ENCODE measurements at regions not wholly inside any gene's neighbourhood (a gene's known extent, or its start where the extent isn't known, plus 50 kb on each side); places are given as distances from the start of the nearest gene placed in this dataset.

- H3K4me3 ChIP-seq (ENCODE audit: low read depth, low read length): no peak overlapping the region
Observed at GRCh38 chr22:48660790-48661740, 1166.6 kb downstream of the BRD1 start.

GRCh38 chr22:48660104-48660789 lies 1167.4 kb downstream of the BRD1 start:
- no peak overlapping the region for H3K4me3 ChIP-seq (ENCODE audit: low read depth, low read length)

- no peak overlapping the region for H3K4me3 ChIP-seq (ENCODE audit: low read depth, low read length)
Observed at GRCh38 chr22:48659404-48659996, 1168.2 kb downstream of the BRD1 start.

- no peak overlapping the region for H3K4me3 ChIP-seq (ENCODE audit: low read depth, low read length)
Observed at GRCh38 chr22:48658871-48659270, 1168.8 kb downstream of the BRD1 start.

GRCh38 chr22:48658246-48658645 lies 1169.4 kb downstream of the BRD1 start:
- H3K4me3 ChIP-seq (ENCODE audit: low read depth, low read length): no peak overlapping the region

GRCh38 chr22:48654492-48654891 lies 1173.2 kb downstream of the BRD1 start:
- no peak overlapping the region for H3K4me3 ChIP-seq (ENCODE audit: low read depth, low read length)

GRCh38 chr22:48653929-48654328 lies 1173.7 kb downstream of the BRD1 start:
- H3K4me3 ChIP-seq (ENCODE audit: low read depth, low read length): no peak overlapping the region

- no peak overlapping the region for H3K4me3 ChIP-seq (ENCODE audit: low read depth, low read length)
Observed at GRCh38 chr22:48653306-48653705, 1174.4 kb downstream of the BRD1 start.

GRCh38 chr22:48652796-48653195 lies 1174.9 kb downstream of the BRD1 start:
- H3K4me3 ChIP-seq (ENCODE audit: low read depth, low read length): no peak overlapping the region

- no peak overlapping the region for H3K4me3 ChIP-seq (ENCODE audit: low read depth, low read length)
Observed at GRCh38 chr22:48651981-48652538, 1175.6 kb downstream of the BRD1 start.

GRCh38 chr22:48651036-48651890 lies 1176.4 kb downstream of the BRD1 start:
- no peak overlapping the region for H3K4me3 ChIP-seq (ENCODE audit: low read depth, low read length)

GRCh38 chr22:48650323-48651035 lies 1177.2 kb downstream of the BRD1 start:
- H3K4me3 ChIP-seq (ENCODE audit: low read depth, low read length): no peak overlapping the region

- no peak overlapping the region for H3K4me3 ChIP-seq (ENCODE audit: low read depth, low read length)
Observed at GRCh38 chr22:48649466-48649865, 1178.2 kb downstream of the BRD1 start.

GRCh38 chr22:48649031-48649430 lies 1178.6 kb downstream of the BRD1 start:
- H3K4me3 ChIP-seq (ENCODE audit: low read depth, low read length): no peak overlapping the region

GRCh38 chr22:48647606-48648515 lies 1179.8 kb downstream of the BRD1 start:
- no peak overlapping the region for H3K4me3 ChIP-seq (ENCODE audit: low read depth, low read length)

- H3K4me3 ChIP-seq (ENCODE audit: low read depth, low read length): no peak overlapping the region
Observed at GRCh38 chr22:48647051-48647450, 1180.6 kb downstream of the BRD1 start.

GRCh38 chr22:48646216-48646925 lies 1181.3 kb downstream of the BRD1 start:
- H3K4me3 ChIP-seq (ENCODE audit: low read depth, low read length): no peak overlapping the region

- H3K4me3 ChIP-seq (ENCODE audit: low read depth, low read length): no peak overlapping the region
Observed at GRCh38 chr22:48645766-48646165, 1181.9 kb downstream of the BRD1 start.
